Activated CD4-positive, alpha-beta T cell treated with anti-CD3 and anti-CD28 coated beads, Interleukin-2, amount 50 U/mL, for 16 hours (primary cell): ENCODE measurements at regions not wholly inside any gene's neighbourhood (a gene's known extent, or its start where the extent isn't known, plus 50 kb on each side); places are given as distances from the start of the nearest gene placed in this dataset.

ENCODE experiments used
- DNase-seq: peaks from one replicate; pipeline ENCODE4 v3.0.0-alpha.2; 2020

GRCh38 chr3:117133066-117133465 lies 423.5 kb downstream of the TUSC7 start:
- no peak for DNase-seq

GRCh38 chr3:117135207-117135606 lies 425.6 kb downstream of the TUSC7 start:
- DNase-seq = no peak

DNA sequence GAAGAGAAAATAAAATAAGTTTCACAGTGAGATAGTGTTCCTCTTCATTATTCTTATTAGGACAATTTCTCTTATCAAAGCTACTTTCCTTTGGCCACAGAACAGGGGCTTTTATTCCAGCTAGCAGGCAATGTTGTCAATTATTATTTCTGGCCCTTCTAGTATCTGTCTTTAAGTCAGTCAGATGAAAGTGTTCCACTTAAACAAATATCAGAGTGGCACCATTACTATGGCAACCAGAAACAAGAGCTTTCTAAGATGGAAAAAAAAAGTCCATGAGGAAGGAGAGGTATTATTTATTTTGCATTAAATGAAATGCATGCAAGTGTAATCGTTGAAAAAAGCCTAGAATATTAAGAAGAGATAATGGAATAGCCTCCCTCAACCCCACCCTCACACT lies 426.4 kb downstream of the TUSC7 start:
- no peak for DNase-seq

DNA sequence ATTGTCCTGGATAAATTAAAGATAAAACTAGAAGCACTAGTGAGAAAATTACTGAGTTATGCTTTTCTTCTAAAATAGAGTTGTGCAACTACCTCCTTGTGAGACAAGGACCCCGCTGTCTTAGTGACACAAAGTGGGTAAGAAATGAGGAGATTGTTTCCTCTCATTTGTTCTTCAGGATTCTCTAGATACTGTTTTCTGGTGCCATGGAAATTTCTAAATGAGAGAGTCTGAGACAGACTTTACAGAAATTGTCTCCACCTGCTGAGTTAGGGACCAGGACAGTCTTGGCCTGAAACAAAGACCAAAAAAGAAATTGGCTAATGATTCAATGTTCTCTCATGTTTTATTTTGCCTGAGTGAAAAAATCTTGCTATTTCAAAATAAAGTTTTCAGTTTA lies 427.5 kb downstream of the TUSC7 start:
- no peak for DNase-seq

- DNase-seq = no peak
These were observed 430.1 kb downstream of the TUSC7 start for GRCh38 chr3:117139681-117140080.

DNA sequence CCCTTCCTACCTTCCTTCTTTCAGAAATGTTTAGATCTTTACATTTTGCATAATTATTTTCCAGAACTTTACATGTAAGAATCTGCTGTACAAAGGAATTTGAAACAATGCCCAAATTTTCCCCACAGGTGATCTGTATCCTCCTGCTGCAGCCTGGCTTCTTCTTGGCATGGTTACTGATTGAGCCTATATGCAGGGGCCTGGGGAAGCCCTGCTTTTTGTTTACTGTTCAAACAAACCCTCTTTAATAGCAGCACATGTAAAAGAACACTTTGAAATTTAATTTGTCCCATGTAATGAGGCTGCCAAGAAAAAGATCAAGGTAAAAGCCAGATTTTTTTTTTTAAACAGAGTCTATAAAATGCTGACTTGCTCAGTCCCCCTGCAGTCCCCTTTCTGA lies 432.2 kb downstream of the TUSC7 start:
- no peak for DNase-seq

DNA sequence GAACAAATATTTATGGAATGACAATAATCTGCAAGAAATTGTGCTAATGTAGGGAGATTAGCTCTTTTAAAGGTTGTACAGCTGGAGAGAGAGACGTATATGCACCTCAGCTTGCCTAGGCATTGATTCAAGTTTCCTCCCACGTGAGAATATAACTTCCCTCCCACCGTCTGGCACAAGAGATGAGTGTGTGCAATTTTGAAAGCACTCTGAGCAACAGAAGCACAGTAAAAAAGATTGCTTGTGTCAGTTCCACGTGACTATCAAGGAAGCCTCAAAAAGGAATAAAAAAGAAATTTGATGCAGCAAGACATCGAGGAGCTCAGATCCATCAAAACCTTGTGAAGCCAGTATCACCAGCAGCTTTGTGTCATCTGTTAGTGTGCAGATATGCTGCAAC lies 435.3 kb downstream of the TUSC7 start:
- DNase-seq = no peak

DNA sequence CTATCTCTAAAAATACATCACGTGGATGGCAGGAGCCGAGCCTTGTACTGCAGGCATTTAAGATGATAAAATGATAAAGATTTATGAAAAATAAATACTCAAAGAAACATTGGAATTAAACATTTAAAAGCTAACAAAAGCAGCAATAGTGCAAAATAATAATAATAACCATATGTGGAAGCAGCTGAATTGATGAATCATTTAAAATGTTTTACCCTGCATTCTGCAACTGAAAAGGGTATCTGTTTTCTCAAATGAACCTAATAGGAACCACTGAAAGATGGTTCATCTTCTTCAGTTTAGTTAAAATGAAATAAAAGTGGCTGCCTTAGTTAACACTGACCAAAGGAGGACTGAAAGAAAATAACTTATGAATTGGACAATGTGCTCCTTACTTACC lies 436.1 kb downstream of the TUSC7 start:
- no peak for DNase-seq

DNA sequence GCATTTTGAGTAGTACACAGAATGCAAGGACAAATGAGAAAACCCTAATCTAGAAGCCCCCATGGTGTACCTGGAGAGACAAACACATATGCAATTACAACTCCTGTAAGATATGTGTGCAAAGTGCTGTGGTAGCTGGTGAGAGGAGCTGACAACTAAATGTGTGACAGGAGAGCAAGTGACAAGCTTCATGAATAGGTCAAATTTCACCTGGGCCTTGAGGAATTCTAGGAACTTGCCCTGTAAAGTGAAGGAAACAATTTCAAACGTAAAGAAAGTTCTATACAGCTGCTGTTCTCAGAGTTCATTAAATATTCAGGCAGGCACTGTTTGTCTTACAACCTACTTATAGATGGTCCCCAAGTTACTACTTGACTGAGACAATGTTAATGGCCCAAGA lies 437.0 kb downstream of the TUSC7 start:
- no peak for DNase-seq

GRCh38 chr3:117149584-117149983 lies 440.0 kb downstream of the TUSC7 start:
- DNase-seq = no peak

- no peak for DNase-seq
These were observed 441.0 kb downstream of the TUSC7 start for GRCh38 chr3:117150628-117151027.

- DNase-seq = no peak
These were observed 450.6 kb downstream of the TUSC7 start for GRCh38 chr3:117160176-117160575.

GRCh38 chr3:117161816-117162215 lies 452.2 kb downstream of the TUSC7 start:
- no peak for DNase-seq

DNA sequence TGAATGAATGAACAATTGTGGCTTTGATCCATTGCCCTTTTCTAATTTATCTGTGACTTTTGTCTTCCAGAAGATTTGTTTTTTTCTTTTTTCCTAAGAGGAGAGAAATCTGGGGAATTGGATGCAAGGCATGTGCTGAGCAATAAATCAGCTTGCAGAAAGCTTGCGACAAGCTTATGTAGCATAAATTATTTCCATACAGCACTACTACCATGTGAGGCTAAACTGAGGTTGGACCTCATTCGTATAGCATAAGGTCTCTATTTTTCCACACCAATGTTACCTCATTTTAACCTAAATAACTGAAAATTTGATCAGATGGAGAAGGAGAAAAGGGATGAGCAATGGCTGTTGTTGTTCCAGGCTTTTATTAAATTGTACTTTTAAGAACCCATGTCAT lies 455.6 kb downstream of the TUSC7 start:
- DNase-seq = no peak

- DNase-seq = no peak
These were observed 456.0 kb downstream of the TUSC7 start for GRCh38 chr3:117165601-117166051.

- no peak for DNase-seq
These were observed 459.3 kb downstream of the TUSC7 start for GRCh38 chr3:117168896-117169295.

DNA sequence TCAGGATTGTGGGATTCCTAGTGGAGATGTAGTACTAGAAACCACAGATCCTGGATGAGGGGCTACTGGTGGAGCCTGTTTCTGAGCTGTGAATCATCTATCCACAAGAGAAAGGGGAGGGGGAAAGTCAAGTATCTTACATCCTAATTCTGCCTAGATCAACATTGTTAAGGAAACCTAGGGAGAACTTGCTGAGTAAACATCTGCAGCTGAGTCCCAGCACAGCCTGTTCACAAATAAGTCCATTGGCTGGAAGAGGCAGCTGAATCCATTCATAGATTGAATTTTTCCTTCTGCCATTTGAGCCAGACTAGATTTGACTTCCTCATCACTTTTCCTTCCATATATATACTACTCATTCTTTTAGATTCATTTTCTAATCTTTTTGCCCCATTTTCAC lies 460.5 kb downstream of the TUSC7 start:
- no peak for DNase-seq

GRCh38 chr3:117171124-117171523 lies 461.5 kb downstream of the TUSC7 start:
- DNase-seq = no peak

DNA sequence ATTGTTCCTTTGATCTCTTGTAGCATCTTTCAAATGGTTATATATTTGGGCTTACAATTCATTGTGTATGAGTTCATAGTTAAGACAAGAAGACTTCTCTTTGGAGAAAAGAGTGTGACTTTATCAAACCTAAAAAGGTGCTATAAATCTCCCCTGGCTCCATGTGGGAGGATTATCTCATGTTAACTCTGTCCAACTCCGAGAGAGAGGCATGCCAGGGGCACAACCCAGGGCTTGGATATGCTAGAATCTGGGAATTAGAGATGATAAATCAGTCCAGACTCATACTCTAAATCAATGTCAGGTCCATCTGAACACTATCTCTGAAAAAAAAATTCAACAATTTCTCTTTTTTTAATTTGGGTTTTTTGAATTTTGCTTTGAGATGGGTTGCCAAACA lies 462.8 kb downstream of the TUSC7 start:
- no peak for DNase-seq

GRCh38 chr3:117181222-117181621 lies 471.6 kb downstream of the TUSC7 start:
- DNase-seq = no peak

GRCh38 chr3:117184574-117184973 lies 475.0 kb downstream of the TUSC7 start:
- DNase-seq = no peak

- no peak for DNase-seq
These were observed 481.7 kb downstream of the TUSC7 start for GRCh38 chr3:117191245-117191644.

- DNase-seq = no peak
These were observed 483.3 kb downstream of the TUSC7 start for GRCh38 chr3:117192888-117193287.

- no peak for DNase-seq
These were observed 483.8 kb downstream of the TUSC7 start for GRCh38 chr3:117193390-117193789.

DNA sequence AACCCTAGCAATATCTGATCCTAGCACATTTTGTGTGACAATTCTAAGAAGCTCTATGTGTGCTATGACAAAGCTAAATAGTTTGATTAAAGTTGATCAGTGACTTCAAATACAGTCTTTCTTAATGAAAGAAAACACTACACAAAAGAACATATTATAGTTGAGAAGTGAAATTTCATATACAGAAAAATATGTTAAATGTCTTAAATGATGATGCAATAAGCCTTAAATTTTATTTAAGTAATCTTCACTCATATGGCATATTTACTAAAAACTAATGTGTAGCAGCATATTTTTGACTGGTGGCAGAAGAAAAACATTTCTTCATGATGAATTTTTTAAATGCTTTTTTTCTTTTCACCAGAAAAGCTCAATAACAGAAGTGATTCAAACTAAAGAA lies 485.5 kb downstream of the TUSC7 start:
- DNase-seq = no peak

- DNase-seq = no peak
These were observed 491.4 kb downstream of the TUSC7 start for GRCh38 chr3:117200962-117201361.
